Adrenal gland (tissue), 5 donors: ENCODE measurements at regions not wholly inside any gene's neighbourhood (a gene's known extent, or its start where the extent isn't known, plus 50 kb on each side); places are given as distances from the start of the nearest gene placed in this dataset.

Experiments used
- CTCF ChIP-seq, 6 experiments: fragments of 450-650 bp in 4 of 6; fragments of 200-600 bp in 2 of 6; sonication (generic) in 1 of 6; IDR thresholded peaks; 1 replicate in 5 of 6; 2 replicates in 1 of 6; pipeline versions ENCODE4 v1.5.1 to v1.8.0; 2016 to 2021; ENCODE audit warnings: antibody characterized with exemption in 6 of 6, mild to moderate bottlenecking in 2 of 6, moderate library complexity in 1 of 6
- POLR2A ChIP-seq, 2 donors: fragments of 450-650 bp; IDR thresholded peaks; one replicate each; pipeline ENCODE4 v1.6.1; 2017; ENCODE audit warnings: antibody characterized with exemption in 2 of 2, mild to moderate bottlenecking in 2 of 2, moderate library complexity in 1 of 2
- donor health status: DM: no; HTN: no; CAD: no.

DNA sequence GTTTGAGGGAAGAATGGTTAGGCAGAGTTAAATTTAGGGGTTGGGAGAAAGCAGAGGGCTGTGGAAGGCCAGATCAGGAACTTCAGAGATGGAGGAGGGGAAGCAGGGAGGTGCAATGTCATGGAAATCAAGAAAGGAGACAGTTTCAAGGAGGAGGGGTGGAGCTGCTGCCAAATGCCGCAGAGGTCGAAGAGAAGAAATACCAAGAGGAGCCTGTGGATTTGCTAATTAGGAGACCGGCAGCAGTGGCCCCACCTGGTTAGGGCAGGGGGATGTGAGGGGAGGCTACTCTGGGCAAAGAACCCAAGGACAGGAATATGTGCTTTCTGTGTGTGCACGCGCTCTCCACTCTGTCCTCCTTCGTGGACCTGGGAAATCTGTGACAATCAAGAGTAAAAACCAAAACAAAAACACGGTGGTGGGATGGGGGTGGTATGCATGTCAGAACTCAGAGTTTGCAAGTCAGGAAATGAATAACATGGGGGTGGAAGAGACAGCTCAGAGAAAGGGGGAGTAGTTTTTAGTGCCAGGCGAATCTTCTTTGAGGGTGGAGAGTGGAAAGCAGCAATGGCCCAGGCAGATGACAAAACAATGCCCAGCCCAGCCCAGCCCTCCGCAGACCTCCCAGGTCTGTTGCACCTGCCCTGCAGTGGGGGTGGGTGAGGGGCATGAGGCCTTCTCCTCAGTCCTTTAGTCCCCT is 102.9 kb upstream of the PAX2 start:
- TF ChIP-seq CTCF (IDR thresholded peaks at IDR 0.05) (no peak), POLR2A (IDR thresholded peaks at IDR 0.05) (no peak)
